CD14-positive monocyte (primary cell): ENCODE measurements at regions not wholly inside any gene's neighbourhood (a gene's known extent, or its start where the extent isn't known, plus 50 kb on each side); places are given as distances from the start of the nearest gene placed in this dataset.
A peak's percentile ranks its signal among the peaks of the same experiment; 100 is the strongest.

ENCODE experiments used
- DNase-seq, 3 donors: peaks; one replicate each; pipeline ENCODE4 v3.0.0-alpha.2; 2011 to 2022
- H2AFZ ChIP-seq: 2 replicates; pipeline ENCODE4 v1.6.0; 2012; ENCODE audit warnings: mild to moderate bottlenecking, low read depth, low read length, inconsistent platforms; ENCODE audit not compliant: insufficient read depth, poor library complexity, severe bottlenecking
- H3K27ac ChIP-seq, 2 donors: 1 replicate in 1 of 2; 2 replicates in 1 of 2; pipeline ENCODE4 v1.5.1; 2012 to 2013; ENCODE audit warnings: low read length in 2 of 2, control low read depth in 1 of 2, inconsistent platforms in 1 of 2, low read depth in 1 of 2, mild to moderate bottlenecking in 1 of 2
- H3K27me3 ChIP-seq, 2 donors: one replicate each; pipeline versions ENCODE4 v1.6.0 to v1.6.1; 2011 to 2013; ENCODE audit warnings: low read length in 2 of 2; ENCODE audit not compliant: control insufficient read depth in 2 of 2, insufficient read depth in 2 of 2
- H3K36me3 ChIP-seq, 2 donors: replicated peaks in 1 of 2; 1 replicate in 1 of 2; 2 replicates in 1 of 2; pipeline versions ENCODE4 v1.5.1 to v1.6.1; 2012 to 2013; ENCODE audit warnings: low read length in 2 of 2, control low read depth in 1 of 2, inconsistent platforms in 1 of 2, mild to moderate bottlenecking in 1 of 2; ENCODE audit not compliant: insufficient read depth in 2 of 2, control insufficient read depth in 1 of 2
- H3K4me1 ChIP-seq, 2 donors: 1 replicate in 1 of 2; 2 replicates in 1 of 2; pipeline versions ENCODE4 v1.5.1 to v1.6.1; 2012 to 2013; ENCODE audit warnings: low read length in 2 of 2, control low read depth in 1 of 2, inconsistent platforms in 1 of 2, mild to moderate bottlenecking in 1 of 2, moderate library complexity in 1 of 2; ENCODE audit not compliant: insufficient read depth in 2 of 2, control insufficient read depth in 1 of 2
- H3K4me2 ChIP-seq: replicated peaks from 2 replicates; pipeline ENCODE3; 2012; ENCODE audit warnings: low read length, moderate library complexity, mild to moderate bottlenecking; ENCODE audit not compliant: poor library complexity, severe bottlenecking; ENCODE audit errors: extremely low read depth
- H3K4me3 ChIP-seq, 3 experiments: fragments of 200-600 bp in 1 of 3; sonication (generic) in 1 of 3; replicated peaks in 1 of 3; 1 replicate in 2 of 3; 2 replicates in 1 of 3; pipeline ENCODE4 v1.5.1; 2011 to 2013; ENCODE audit warnings: low read length in 3 of 3, mild to moderate bottlenecking in 3 of 3, control low read depth in 2 of 3, low read depth in 2 of 3, inconsistent platforms in 1 of 3, moderate library complexity in 1 of 3
- H3K79me2 ChIP-seq: 2 replicates; pipeline ENCODE4 v1.6.0; 2012; ENCODE audit warnings: mild to moderate bottlenecking, control low read depth, inconsistent platforms, low read length, moderate library complexity; ENCODE audit not compliant: insufficient read depth
- H3K9ac ChIP-seq: 2 replicates; pipeline ENCODE4 v1.6.0; 2017; ENCODE audit warnings: low read length, mild to moderate bottlenecking; ENCODE audit not compliant: insufficient read depth, poor library complexity, severe bottlenecking
- H3K9me3 ChIP-seq, 2 donors: replicated peaks in 1 of 2; 1 replicate in 1 of 2; 2 replicates in 1 of 2; pipeline versions ENCODE4 v1.5.1 to v1.6.1; 2012 to 2013; ENCODE audit warnings: low read length in 2 of 2, control low read depth in 1 of 2; ENCODE audit not compliant: control insufficient read depth in 1 of 2, insufficient read depth in 1 of 2
- H4K20me1 ChIP-seq: 2 replicates; pipeline ENCODE4 v1.6.0; 2012; ENCODE audit warnings: mild to moderate bottlenecking, low read length, control low read depth, moderate library complexity; ENCODE audit not compliant: insufficient read depth
- H3K27ac Mint-ChIP-seq, 7 donors: one replicate each; pipeline ENCODE4 v1.8.0; 2020; ENCODE audit warnings: mild to moderate bottlenecking in 7 of 7, mixed read lengths in 7 of 7, moderate library complexity in 6 of 7, inconsistent platforms in 2 of 7
- H3K27me3 Mint-ChIP-seq, 3 donors: one replicate each; pipeline ENCODE4 v1.8.0; 2021 to 2022; ENCODE audit warnings: low read depth in 3 of 3, mild to moderate bottlenecking in 3 of 3, mixed read lengths in 3 of 3, moderate library complexity in 3 of 3, inconsistent platforms in 1 of 3
- H3K36me3 Mint-ChIP-seq, 2 donors: one replicate each; pipeline ENCODE4 v1.8.0; 2020; ENCODE audit warnings: mixed read lengths in 2 of 2, inconsistent platforms in 1 of 2, mild to moderate bottlenecking in 1 of 2
- H3K4me1 Mint-ChIP-seq: one replicate; pipeline ENCODE4 v1.8.0; 2020; ENCODE audit warnings: mild to moderate bottlenecking, mixed read lengths
- H3K4me3 Mint-ChIP-seq, 2 donors: one replicate each; pipeline ENCODE4 v1.8.0; 2020; ENCODE audit warnings: mild to moderate bottlenecking in 2 of 2, mixed read lengths in 2 of 2, moderate library complexity in 1 of 2
- H3K9me3 Mint-ChIP-seq, 7 donors: one replicate each; pipeline ENCODE4 v1.8.0; 2020 to 2022; ENCODE audit warnings: mixed read lengths in 7 of 7, mild to moderate bottlenecking in 6 of 7, moderate library complexity in 6 of 7, inconsistent platforms in 2 of 7
- WGBS: methylation state at CpG from one replicate; pipeline ENCODE4 v1.1.5; 2013; ENCODE audit warnings: missing lambda C conversion rate; ENCODE audit not compliant: insufficient coverage; 5-methylcytosine and 5-hydroxymethylcytosine counted together
- intact Hi-C, 2 donors: fragments of 100-400 bp; cut with micrococcal nuclease; formaldehyde crosslinking; loops; one replicate each; pipeline versions ENCODE4 v1.15.0 to v1.15.1; 2023
- TF ChIP-seq, protein P1 (sequence below): fragments of 200-600 bp; IDR thresholded peaks from one replicate; pipeline ENCODE4 v1.8.0; 2022; ENCODE audit warnings: antibody characterized with exemption, mild to moderate bottlenecking

DNA sequence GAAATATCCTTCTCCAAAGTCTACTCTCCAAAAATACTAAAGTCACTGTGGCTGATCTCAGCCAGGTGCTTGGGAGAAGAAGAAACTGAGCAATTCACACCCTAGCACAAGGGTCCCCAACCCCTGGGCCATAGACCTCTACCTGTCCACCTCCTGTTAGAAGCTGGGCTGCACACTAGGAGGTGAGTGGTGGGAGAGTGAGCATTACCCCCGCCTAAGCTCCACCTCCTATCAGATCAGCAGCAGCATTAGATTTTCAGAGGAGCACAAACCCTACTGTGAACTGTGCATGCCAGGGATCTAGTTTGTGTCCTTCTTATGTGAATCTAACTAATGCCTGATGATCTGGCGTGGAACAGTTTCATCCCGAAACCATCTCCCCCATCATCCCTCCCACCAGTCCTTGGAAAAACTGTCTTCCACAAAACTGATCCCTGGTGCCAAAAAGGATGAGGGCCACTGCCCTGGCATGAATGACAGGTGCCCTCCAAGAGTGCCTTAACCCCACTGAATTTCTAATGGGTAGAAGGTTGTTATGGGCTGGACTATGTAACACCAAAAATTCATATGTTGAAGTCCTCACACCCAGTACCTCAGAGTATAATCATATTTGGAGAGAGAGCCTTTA lies 109.2 kb upstream of the CDYL start:
- no CpG with 5 or more reads among the region's 3 CpGs for WGBS
- H3K4me3 Mint-ChIP-seq: no peak overlapping the region
- no peaks in the 10 kb centered on the region for H3K36me3 ChIP-seq

DNA sequence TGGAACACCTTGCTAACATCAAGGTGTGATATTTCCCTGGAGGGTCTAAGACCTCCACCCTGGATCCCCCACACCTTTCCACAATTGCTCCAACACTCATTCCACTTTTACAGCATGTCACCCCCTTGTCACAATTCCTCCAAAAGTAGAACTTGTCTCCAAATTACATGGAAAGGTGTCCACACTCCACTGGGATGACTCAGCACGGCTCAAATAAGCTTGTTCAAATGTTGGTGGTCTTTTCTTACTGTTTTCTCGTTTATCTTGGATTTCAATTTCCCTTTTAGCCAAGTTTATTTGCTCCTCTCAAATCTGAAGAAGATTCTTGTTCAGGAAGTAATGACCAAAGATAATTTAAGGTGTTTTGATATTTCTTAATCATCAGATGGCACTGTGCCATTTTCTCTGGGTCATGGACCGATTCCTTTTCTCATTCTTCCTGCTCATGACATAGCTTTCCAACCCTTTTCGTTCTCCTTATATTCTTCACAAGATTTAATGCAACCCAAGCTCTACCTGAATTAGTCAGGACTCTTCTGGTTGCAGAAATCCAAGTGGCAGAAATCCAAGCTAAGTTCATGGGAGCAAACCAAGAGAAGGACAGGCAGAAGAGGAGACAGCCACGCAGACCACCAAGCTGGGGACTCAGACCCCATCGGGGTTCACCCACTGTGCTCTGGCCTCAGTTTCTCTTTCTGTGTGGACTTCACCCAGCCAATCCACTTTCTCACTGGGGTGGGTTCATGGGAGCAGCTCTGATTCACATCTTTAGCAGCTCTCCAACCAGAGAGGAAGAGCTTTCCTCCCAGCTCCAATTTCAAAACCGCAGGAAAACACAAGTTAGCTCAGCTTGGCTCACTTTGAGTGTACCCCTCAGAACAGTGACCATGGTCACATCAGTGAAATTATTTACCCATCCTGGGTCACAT lies 110.5 kb upstream of the CDYL start:
- DNase-seq: no peak
- Histone ChIP-seq H2AFZ (no peak overlapping the region), H3K79me2 (no peaks in the 10 kb centered on the region), H3K9me3 (no peaks in the 10 kb centered on the region), H3K4me3 (no peak overlapping the region), H3K27ac (no peak overlapping the region), H3K4me2 (no peak overlapping the region), H3K4me1 (no peaks in the 10 kb centered on the region), H3K27me3 (no peaks in the 10 kb centered on the region), H3K9ac (no peak overlapping the region), H3K36me3 (no peaks in the 10 kb centered on the region), H4K20me1 (no peaks in the 10 kb centered on the region)
- 73% methylated on average over 4 of the region's 7 CpGs for WGBS
- no peak overlapping the region for H3K4me3 Mint-ChIP-seq
- H3K27me3 Mint-ChIP-seq: peaks cover 2 to 6% (median 4%) of the 10 kb centered on the region in 3 donors
- TF ChIP-seq, protein P1, sequence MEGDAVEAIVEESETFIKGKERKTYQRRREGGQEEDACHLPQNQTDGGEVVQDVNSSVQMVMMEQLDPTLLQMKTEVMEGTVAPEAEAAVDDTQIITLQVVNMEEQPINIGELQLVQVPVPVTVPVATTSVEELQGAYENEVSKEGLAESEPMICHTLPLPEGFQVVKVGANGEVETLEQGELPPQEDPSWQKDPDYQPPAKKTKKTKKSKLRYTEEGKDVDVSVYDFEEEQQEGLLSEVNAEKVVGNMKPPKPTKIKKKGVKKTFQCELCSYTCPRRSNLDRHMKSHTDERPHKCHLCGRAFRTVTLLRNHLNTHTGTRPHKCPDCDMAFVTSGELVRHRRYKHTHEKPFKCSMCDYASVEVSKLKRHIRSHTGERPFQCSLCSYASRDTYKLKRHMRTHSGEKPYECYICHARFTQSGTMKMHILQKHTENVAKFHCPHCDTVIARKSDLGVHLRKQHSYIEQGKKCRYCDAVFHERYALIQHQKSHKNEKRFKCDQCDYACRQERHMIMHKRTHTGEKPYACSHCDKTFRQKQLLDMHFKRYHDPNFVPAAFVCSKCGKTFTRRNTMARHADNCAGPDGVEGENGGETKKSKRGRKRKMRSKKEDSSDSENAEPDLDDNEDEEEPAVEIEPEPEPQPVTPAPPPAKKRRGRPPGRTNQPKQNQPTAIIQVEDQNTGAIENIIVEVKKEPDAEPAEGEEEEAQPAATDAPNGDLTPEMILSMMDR: no peak
- H3K36me3 Mint-ChIP-seq: no peaks in the 10 kb centered on the region
- H3K27ac Mint-ChIP-seq: no peak overlapping the region
- intact Hi-C loops: no loop called here
- no peaks in the 10 kb centered on the region for H3K4me1 Mint-ChIP-seq
- H3K9me3 Mint-ChIP-seq: peaks cover 0 to 3% (median 0%) of the 10 kb centered on the region in 7 donors

More for the DNA sequence above, 109.2 kb upstream of the CDYL start:
- Histone ChIP-seq H3K4me3 (no peak overlapping the region), H4K20me1 (no peaks in the 10 kb centered on the region), H3K79me2 (no peaks in the 10 kb centered on the region), H3K4me1 (no peaks in the 10 kb centered on the region), H2AFZ (peak overlapping the region; percentile 8), H3K27ac (no peak overlapping the region), H3K9ac (no peak overlapping the region), H3K27me3 (no peaks in the 10 kb centered on the region), H3K4me2 (no peak overlapping the region), H3K9me3 (no peaks in the 10 kb centered on the region)
- Mint-ChIP-seq H3K4me1 (no peaks in the 10 kb centered on the region), H3K36me3 (no peaks in the 10 kb centered on the region), H3K27me3 (peaks cover 2 to 6% (median 4%) of the 10 kb centered on the region in 3 donors), H3K27ac (no peak overlapping the region), H3K9me3 (peaks cover 0 to 3% (median 0%) of the 10 kb centered on the region in 7 donors)
- TF ChIP-seq, protein P1: no peak
- no peak for DNase-seq
- intact Hi-C loops: no loop called here
